ENCODE measurements at regions not wholly inside any gene's neighbourhood (a gene's known extent, or its start where the extent isn't known, plus 50 kb on each side); places are given as distances from the start of the nearest gene placed in this dataset.

- H3K4me3 ChIP-seq (ENCODE audit: low read depth in 1 of 2, low read length in 2 of 2), result no peak overlapping the region
- no peaks in the 10 kb centered on the region for H3K27me3 ChIP-seq (ENCODE audit: insufficient read depth, low read length, poor library complexity)
- H3K79me2 ChIP-seq (ENCODE audit: insufficient read depth, low read length), result no peaks in the 10 kb centered on the region
- no peak overlapping the region for H3K27ac ChIP-seq (ENCODE audit: low read length)
- ATAC-seq (ENCODE audit: insufficient read depth, low read depth) (no peak), DNase-seq (no peak)
- no peak overlapping the region for H3K4me2 ChIP-seq (ENCODE audit: insufficient read depth, low read length)
- H3K36me3 ChIP-seq (ENCODE audit: insufficient read depth, low read length), result no peaks in the 10 kb centered on the region
- peaks cover 8% of the 10 kb centered on the region for H3K9me3 ChIP-seq (ENCODE audit: insufficient read depth, low read length, severe bottlenecking)
- H3K9ac ChIP-seq (ENCODE audit: low read depth, low read length), result no peak overlapping the region
- H2AFZ ChIP-seq (ENCODE audit: low read depth, low read length), result no peak overlapping the region
- no peaks in the 10 kb centered on the region for H3K4me1 ChIP-seq (ENCODE audit: insufficient read depth, low read length)
- TF ChIP-seq, protein P1, sequence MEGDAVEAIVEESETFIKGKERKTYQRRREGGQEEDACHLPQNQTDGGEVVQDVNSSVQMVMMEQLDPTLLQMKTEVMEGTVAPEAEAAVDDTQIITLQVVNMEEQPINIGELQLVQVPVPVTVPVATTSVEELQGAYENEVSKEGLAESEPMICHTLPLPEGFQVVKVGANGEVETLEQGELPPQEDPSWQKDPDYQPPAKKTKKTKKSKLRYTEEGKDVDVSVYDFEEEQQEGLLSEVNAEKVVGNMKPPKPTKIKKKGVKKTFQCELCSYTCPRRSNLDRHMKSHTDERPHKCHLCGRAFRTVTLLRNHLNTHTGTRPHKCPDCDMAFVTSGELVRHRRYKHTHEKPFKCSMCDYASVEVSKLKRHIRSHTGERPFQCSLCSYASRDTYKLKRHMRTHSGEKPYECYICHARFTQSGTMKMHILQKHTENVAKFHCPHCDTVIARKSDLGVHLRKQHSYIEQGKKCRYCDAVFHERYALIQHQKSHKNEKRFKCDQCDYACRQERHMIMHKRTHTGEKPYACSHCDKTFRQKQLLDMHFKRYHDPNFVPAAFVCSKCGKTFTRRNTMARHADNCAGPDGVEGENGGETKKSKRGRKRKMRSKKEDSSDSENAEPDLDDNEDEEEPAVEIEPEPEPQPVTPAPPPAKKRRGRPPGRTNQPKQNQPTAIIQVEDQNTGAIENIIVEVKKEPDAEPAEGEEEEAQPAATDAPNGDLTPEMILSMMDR (IDR thresholded peaks at IDR 0.05; ENCODE audit: borderline replicate concordance, extremely low read depth, low read length, poor library complexity, severe bottlenecking), result no peak
- TF ChIP-seq EZH2 (IDR thresholded peaks at IDR 0.05; ENCODE audit: borderline replicate concordance, low read depth, low read length, severe bottlenecking), result no peak
- no peaks in the 10 kb centered on the region for H4K20me1 ChIP-seq (ENCODE audit: insufficient read depth, low read length)
Measured at GRCh38 chr10:18959369-18959768, 89.2 kb upstream of the MALRD1 start.

- no peaks in the 10 kb centered on the region for H3K79me2 ChIP-seq (ENCODE audit: insufficient read depth, low read length)
- TF ChIP-seq, protein P1 (IDR thresholded peaks at IDR 0.05; ENCODE audit: borderline replicate concordance, extremely low read depth, low read length, poor library complexity, severe bottlenecking), result no peak
- TF ChIP-seq EZH2 (IDR thresholded peaks at IDR 0.05; ENCODE audit: borderline replicate concordance, low read depth, low read length, severe bottlenecking), result no peak
Measured at GRCh38 chr10:18960466-18961079, 88.0 kb upstream of the MALRD1 start.

GRCh38 chr10:18968159-18968558 lies 80.4 kb upstream of the MALRD1 start:
- H3K79me2 ChIP-seq (ENCODE audit: insufficient read depth, low read length), result no peaks in the 10 kb centered on the region
- no peak for TF ChIP-seq EZH2 (IDR thresholded peaks at IDR 0.05; ENCODE audit: borderline replicate concordance, low read depth, low read length, severe bottlenecking)
- TF ChIP-seq, protein P1 (IDR thresholded peaks at IDR 0.05; ENCODE audit: borderline replicate concordance, extremely low read depth, low read length, poor library complexity, severe bottlenecking), result no peak
- no peaks in the 10 kb centered on the region for H3K4me1 ChIP-seq (ENCODE audit: insufficient read depth, low read length)
- H3K9ac ChIP-seq (ENCODE audit: low read depth, low read length), result no peak overlapping the region
- DNase-seq (no peak), ATAC-seq (ENCODE audit: insufficient read depth, low read depth) (no peak)
- no peaks in the 10 kb centered on the region for H4K20me1 ChIP-seq (ENCODE audit: insufficient read depth, low read length)
- no peaks in the 10 kb centered on the region for H3K9me3 ChIP-seq (ENCODE audit: insufficient read depth, low read length, severe bottlenecking)
- H3K27ac ChIP-seq (ENCODE audit: low read length), result no peak overlapping the region
- H2AFZ ChIP-seq (ENCODE audit: low read depth, low read length), result no peak overlapping the region
- H3K4me2 ChIP-seq (ENCODE audit: insufficient read depth, low read length), result no peak overlapping the region
- no peaks in the 10 kb centered on the region for H3K36me3 ChIP-seq (ENCODE audit: insufficient read depth, low read length)
- no peak overlapping the region for H3K4me3 ChIP-seq (ENCODE audit: low read depth in 1 of 2, low read length in 2 of 2)
- H3K27me3 ChIP-seq (ENCODE audit: insufficient read depth, low read length, poor library complexity), result no peaks in the 10 kb centered on the region

More at GRCh38 chr10:18960466-18961079, 88.0 kb upstream of the MALRD1 start:
- Histone ChIP-seq H2AFZ (ENCODE audit: low read depth, low read length) (no peak overlapping the region), H3K4me1 (ENCODE audit: insufficient read depth, low read length) (no peaks in the 10 kb centered on the region), H3K27ac (ENCODE audit: low read length) (no peak overlapping the region), H4K20me1 (ENCODE audit: insufficient read depth, low read length) (no peaks in the 10 kb centered on the region), H3K9ac (ENCODE audit: low read depth, low read length) (no peak overlapping the region), H3K27me3 (ENCODE audit: insufficient read depth, low read length, poor library complexity) (no peaks in the 10 kb centered on the region), H3K4me3 (ENCODE audit: low read depth in 1 of 2, low read length in 2 of 2) (no peak overlapping the region), H3K4me2 (ENCODE audit: insufficient read depth, low read length) (no peak overlapping the region), H3K36me3 (ENCODE audit: insufficient read depth, low read length) (no peaks in the 10 kb centered on the region), H3K9me3 (ENCODE audit: insufficient read depth, low read length, severe bottlenecking) (peaks cover 8% of the 10 kb centered on the region)
- DNase-seq, result no peak
- ATAC-seq (ENCODE audit: insufficient read depth, low read depth), result no peak
